HG03378 (cell line): ENCODE measurements at regions not wholly inside any gene's neighbourhood (a gene's known extent, or its start where the extent isn't known, plus 50 kb on each side); places are given as distances from the start of the nearest gene placed in this dataset.

ENCODE experiments used
- ATAC-seq: cut with Tn5 transposase; IDR thresholded peaks from one replicate; pipeline ENCODE4 v1.9.1; 2021; ENCODE audit warnings: mild to moderate bottlenecking, moderate library complexity; ENCODE audit not compliant: unreplicated experiment

GRCh38 chr2:7904319-7904718 lies 777.5 kb upstream of the ID2 start:
- no peak for ATAC-seq

GRCh38 chr2:7905756-7906155 lies 776.1 kb upstream of the ID2 start:
- no peak for ATAC-seq

- ATAC-seq: no peak
Measured at GRCh38 chr2:7906431-7906830, 775.4 kb upstream of the ID2 start.

GRCh38 chr2:7907041-7907440 lies 774.8 kb upstream of the ID2 start:
- ATAC-seq: no peak

- ATAC-seq: no peak
Measured at GRCh38 chr2:7910752-7911151, 771.1 kb upstream of the ID2 start.

GRCh38 chr2:7911196-7911595 lies 770.7 kb upstream of the ID2 start:
- ATAC-seq: no peak

- no peak for ATAC-seq
Measured at GRCh38 chr2:7913974-7914373, 767.9 kb upstream of the ID2 start.

GRCh38 chr2:7915302-7916091 lies 766.4 kb upstream of the ID2 start:
- ATAC-seq: no peak

GRCh38 chr2:7916670-7917069 lies 765.2 kb upstream of the ID2 start:
- no peak for ATAC-seq

- ATAC-seq: no peak
Measured at GRCh38 chr2:7919510-7919909, 762.3 kb upstream of the ID2 start.

- no peak for ATAC-seq
Measured at GRCh38 chr2:7924023-7924762, 757.7 kb upstream of the ID2 start.

GRCh38 chr2:7925506-7925905 lies 756.4 kb upstream of the ID2 start:
- ATAC-seq: no peak

GRCh38 chr2:7927691-7928090 lies 754.2 kb upstream of the ID2 start:
- ATAC-seq: no peak

- no peak for ATAC-seq
Measured at GRCh38 chr2:7929281-7929680, 752.6 kb upstream of the ID2 start.

- ATAC-seq: no peak
Measured at GRCh38 chr2:7930800-7931635, 750.8 kb upstream of the ID2 start.

- no peak for ATAC-seq
Measured at GRCh38 chr2:7931808-7932207, 750.0 kb upstream of the ID2 start.

GRCh38 chr2:7933672-7934071 lies 748.2 kb upstream of the ID2 start:
- ATAC-seq: no peak

GRCh38 chr2:7934476-7934875 lies 747.4 kb upstream of the ID2 start:
- ATAC-seq: no peak

GRCh38 chr2:7937082-7937481 lies 744.8 kb upstream of the ID2 start:
- no peak for ATAC-seq

- no peak for ATAC-seq
Measured at GRCh38 chr2:7940723-7941122, 741.1 kb upstream of the ID2 start.

- no peak for ATAC-seq
Measured at GRCh38 chr2:7943446-7943845, 738.4 kb upstream of the ID2 start.

GRCh38 chr2:7945026-7945425 lies 736.8 kb upstream of the ID2 start:
- no peak for ATAC-seq
